GM12873 (cell line): ENCODE measurements at regions not wholly inside any gene's neighbourhood (a gene's known extent, or its start where the extent isn't known, plus 50 kb on each side); places are given as distances from the start of the nearest gene placed in this dataset.

Experiments
- CTCF ChIP-seq: IDR thresholded peaks from 2 replicates; pipeline ENCODE4 v1.5.1; 2012; ENCODE audit warnings: low read depth, mild to moderate bottlenecking, moderate library complexity, low read length, control low read depth; ENCODE audit not compliant: insufficient read depth; ENCODE audit errors: missing control alignments

DNA sequence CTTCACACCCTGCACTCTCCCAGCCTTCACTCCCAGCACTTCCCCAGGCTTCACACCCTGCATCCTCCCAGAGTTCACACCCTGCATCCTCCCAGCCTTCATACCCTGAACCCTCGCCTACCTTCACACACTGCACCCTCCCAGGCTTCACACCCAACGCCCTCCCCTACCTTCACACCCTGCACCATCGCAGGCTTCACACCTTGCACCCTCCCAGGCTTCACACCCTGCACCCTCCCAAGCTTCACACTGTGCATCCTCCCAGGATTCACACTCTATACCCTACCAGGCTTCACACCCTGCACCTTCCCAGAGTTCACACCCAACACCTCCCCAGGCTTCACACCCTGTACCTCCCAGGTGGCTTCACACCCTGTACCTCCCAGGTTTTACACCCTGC is 448.7 kb upstream of the MYT1L start:
- TF ChIP-seq CTCF: no peak

- TF ChIP-seq CTCF: no peak
Measured at GRCh38 chr2:2777876-2778275, 446.8 kb upstream of the MYT1L start.

- TF ChIP-seq CTCF: no peak
Measured at GRCh38 chr2:2777213-2777612, 446.1 kb upstream of the MYT1L start.

- no peak for TF ChIP-seq CTCF
Measured at GRCh38 chr2:2775018-2775417, 443.9 kb upstream of the MYT1L start.

- TF ChIP-seq CTCF: no peak
Measured at GRCh38 chr2:2773692-2774091, 442.6 kb upstream of the MYT1L start.

DNA sequence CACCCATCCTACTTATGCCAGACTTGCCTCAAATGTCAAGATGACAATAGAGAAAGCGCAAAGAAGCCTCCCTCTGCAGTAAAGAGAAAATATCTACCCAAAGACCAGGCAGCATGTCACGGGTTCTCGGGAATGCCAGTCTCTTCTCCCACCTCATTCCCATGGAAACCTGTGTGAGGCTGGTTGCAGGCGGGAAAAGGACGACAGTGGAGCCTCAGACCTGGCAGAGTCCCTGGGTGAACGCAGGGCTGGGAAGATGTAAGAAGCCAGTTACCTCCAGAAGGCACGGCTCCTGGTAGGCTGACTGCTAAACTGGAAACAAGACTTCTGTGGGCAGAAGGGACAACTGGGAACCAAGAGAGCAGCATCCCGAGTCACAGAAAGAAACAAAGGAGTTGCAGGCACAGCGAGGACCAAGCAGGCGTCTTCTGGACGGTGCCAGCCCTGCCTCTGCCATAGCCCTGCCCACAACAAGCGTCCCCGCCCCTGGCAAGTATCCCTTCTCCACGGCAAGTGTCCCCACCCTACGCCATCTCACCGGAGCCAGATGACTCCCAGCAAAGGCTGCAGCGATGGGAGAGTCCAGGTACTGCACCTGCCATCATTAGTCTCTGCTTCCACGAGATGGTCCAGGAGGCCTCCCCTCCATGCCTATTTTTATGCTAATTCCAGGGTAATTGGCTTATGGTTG is 440.8 kb upstream of the MYT1L start:
- TF ChIP-seq CTCF: no peak

DNA sequence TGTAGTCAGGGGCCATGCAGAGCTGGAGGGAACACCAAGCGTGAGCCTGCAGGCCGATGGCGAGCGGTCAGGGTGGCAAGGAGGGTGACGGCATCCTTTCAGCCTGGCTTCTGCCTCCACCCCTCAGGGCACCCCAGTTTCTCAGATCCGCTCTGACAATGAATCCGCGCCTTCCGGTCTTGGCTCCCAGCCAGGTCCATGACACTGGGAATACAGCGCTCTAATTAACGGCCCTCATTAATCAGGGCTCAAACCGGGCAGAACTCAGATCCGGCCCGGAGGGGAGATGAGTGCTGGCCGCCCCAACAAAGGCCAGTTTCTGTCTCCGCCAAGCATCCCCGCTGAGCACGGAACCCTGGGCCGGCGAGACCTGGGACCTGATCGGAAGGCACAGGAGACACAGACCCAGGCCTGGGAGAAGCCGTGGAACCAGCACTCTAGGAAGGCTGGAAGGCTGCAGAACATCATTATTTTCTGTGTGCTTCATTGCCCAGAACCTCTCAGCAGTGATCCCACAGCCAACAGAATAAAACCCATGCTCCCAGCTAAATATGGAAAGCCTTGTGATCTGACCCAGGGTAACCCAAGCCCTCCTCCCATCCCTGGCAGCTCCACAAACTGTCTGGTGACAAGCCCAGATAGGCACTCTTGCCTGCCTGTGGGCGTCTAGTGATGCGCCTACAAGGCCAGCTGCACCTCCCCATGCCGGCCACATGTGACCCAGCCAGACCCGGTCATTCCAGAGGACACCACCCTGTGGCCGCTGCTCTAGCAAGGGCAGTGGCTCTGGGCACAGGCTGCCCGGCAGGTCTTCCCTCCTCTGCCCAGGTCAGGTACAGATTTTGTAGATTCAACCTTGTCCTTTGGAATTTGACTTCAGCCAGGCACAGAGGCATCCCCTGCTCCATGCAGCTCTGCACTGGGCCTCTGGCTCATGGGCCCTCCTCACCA is 438.7 kb upstream of the MYT1L start:
- TF ChIP-seq CTCF: no peak
